Testis (tissue), 2 donors: ENCODE measurements at regions not wholly inside any gene's neighbourhood (a gene's known extent, or its start where the extent isn't known, plus 50 kb on each side); places are given as distances from the start of the nearest gene placed in this dataset.

Experiments
- DNase-seq: peaks from one replicate; pipeline ENCODE4 v3.0.0-alpha.2; 2019
- H3K27ac ChIP-seq, 2 donors: fragments of 200-600 bp; sonication (generic); one replicate each; pipeline ENCODE4 v1.5.1; 2019
- H3K27me3 ChIP-seq: fragments of 200-600 bp; sonication (generic); one replicate; pipeline ENCODE4 v1.5.1; 2019
- H3K36me3 ChIP-seq: fragments of 200-600 bp; sonication (generic); one replicate; pipeline ENCODE4 v1.5.1; 2017; ENCODE audit warnings: low read depth; ENCODE audit errors: missing control alignments
- H3K4me1 ChIP-seq: fragments of 200-600 bp; sonication (generic); one replicate; pipeline ENCODE4 v1.5.1; 2019
- H3K4me3 ChIP-seq, 2 donors: fragments of 200-600 bp; sonication (generic); one replicate each; pipeline ENCODE4 v1.5.1; 2017 to 2019
- H3K9me3 ChIP-seq: fragments of 200-600 bp; sonication (generic); one replicate; pipeline ENCODE4 v1.5.1; 2017
- CTCF ChIP-seq, 3 experiments: fragments of 450-650 bp in 2 of 3; fragments of 200-600 bp in 1 of 3; sonication (generic) in 1 of 3; IDR thresholded peaks; one replicate each; pipeline ENCODE4 v1.5.1; 2016 to 2019; ENCODE audit warnings: antibody characterized with exemption in 3 of 3, mild to moderate bottlenecking in 2 of 3, moderate library complexity in 1 of 3
- POLR2A ChIP-seq: fragments of 450-650 bp; IDR thresholded peaks from one replicate; pipeline ENCODE4 v1.6.1; 2017; ENCODE audit warnings: antibody characterized with exemption, mild to moderate bottlenecking, moderate library complexity
- WGBS, 2 donors: methylation state at CpG; one replicate each; pipeline ENCODE4 v1.1.5; 2018; 5-methylcytosine and 5-hydroxymethylcytosine counted together
- intact Hi-C: fragments of 100-400 bp; cut with DNase I; formaldehyde crosslinking; loops from one replicate; pipeline ENCODE4 v1.15.1; 2023; ENCODE audit warnings: low total_unique reads

DNA sequence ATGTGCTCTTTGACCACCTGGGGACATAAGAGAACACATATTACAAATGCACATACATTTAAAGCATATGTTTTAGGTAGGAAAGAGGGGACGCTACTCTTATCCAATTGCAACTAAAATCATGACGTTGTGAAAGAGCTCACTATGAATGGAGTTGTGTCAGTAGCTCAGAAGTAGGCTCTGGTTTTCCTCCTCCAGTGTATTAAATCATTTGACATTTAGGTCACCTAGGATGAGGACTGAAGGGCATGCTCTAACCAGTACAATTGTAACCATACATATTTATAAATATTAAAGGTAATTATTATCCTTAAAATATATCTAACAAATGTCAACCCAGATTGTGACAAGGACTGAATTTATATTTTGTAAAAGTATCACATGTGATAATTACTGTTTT is 389.0 kb downstream of the KLF12 start:
- no peaks in the 10 kb centered on the region for H3K9me3 ChIP-seq
- H3K27me3 ChIP-seq, result no peaks in the 10 kb centered on the region
- 87 to 88% methylated on average over 2 of the region's 2 CpGs for WGBS, 2 donors
- no peak for DNase-seq
- no peaks in the 10 kb centered on the region for H3K4me1 ChIP-seq
- intact Hi-C loops, result no loop called here
- no peak for TF ChIP-seq CTCF (IDR thresholded peaks at IDR 0.05)
- TF ChIP-seq POLR2A, result no peak
- no peaks in the 10 kb centered on the region for H3K36me3 ChIP-seq
- H3K4me3 ChIP-seq, result no peak overlapping the region
- no peak overlapping the region for H3K27ac ChIP-seq

DNA sequence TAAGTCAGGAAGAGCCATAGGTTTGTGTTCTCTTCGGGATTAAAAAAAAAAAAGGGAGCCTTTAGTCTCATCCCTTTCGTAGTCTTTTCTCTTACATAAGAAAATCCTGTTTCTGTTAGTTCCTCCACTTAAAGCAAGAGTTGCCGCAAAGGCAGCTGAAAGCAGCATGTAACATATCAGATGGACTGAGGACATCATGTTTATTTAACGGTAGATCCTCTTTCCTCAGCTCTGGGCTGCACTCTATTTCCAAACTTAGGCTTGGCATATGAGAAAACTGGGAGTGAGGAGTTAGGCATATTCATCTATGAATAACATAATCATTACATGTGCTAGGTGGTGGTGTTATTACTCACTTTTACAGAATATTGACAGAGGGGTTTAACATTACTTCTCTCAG is 391.2 kb downstream of the KLF12 start:
- Histone ChIP-seq H3K27me3 (no peaks in the 10 kb centered on the region), H3K27ac (no peak overlapping the region), H3K9me3 (no peaks in the 10 kb centered on the region), H3K4me3 (no peak overlapping the region), H3K4me1 (no peaks in the 10 kb centered on the region), H3K36me3 (no peaks in the 10 kb centered on the region)
- no peak for DNase-seq
- no peak for TF ChIP-seq POLR2A
- no peak for TF ChIP-seq CTCF (IDR thresholded peaks at IDR 0.05)
- WGBS, 2 donors, result 66 to 72% methylated on average over 4 of the region's 4 CpGs
- intact Hi-C loops, result no loop called here

GRCh38 chr13:73741742-73742141 is 392.5 kb downstream of the KLF12 start:
- Histone ChIP-seq H3K4me3 (no peak overlapping the region), H3K27me3 (no peaks in the 10 kb centered on the region), H3K9me3 (no peaks in the 10 kb centered on the region), H3K4me1 (no peaks in the 10 kb centered on the region), H3K36me3 (no peaks in the 10 kb centered on the region), H3K27ac (no peak overlapping the region)
- TF ChIP-seq POLR2A, result no peak
- no peak for TF ChIP-seq CTCF (IDR thresholded peaks at IDR 0.05)
- intact Hi-C loops, result no loop called here
- no peak for DNase-seq
- 86 to 90% methylated on average over 3 of the region's 3 CpGs for WGBS, 2 donors

- Histone ChIP-seq H3K9me3 (no peaks in the 10 kb centered on the region), H3K36me3 (no peaks in the 10 kb centered on the region), H3K4me3 (no peak overlapping the region), H3K27ac (no peak overlapping the region), H3K27me3 (no peaks in the 10 kb centered on the region), H3K4me1 (no peaks in the 10 kb centered on the region)
- intact Hi-C loops, result no loop called here
- 59 to 60% methylated on average over 8 of the region's 8 CpGs for WGBS, 2 donors
- TF ChIP-seq CTCF (IDR thresholded peaks at IDR 0.05), result no peak
- no peak for DNase-seq
Measured at GRCh38 chr13:73741111-73741510, 393.1 kb downstream of the KLF12 start.

DNA sequence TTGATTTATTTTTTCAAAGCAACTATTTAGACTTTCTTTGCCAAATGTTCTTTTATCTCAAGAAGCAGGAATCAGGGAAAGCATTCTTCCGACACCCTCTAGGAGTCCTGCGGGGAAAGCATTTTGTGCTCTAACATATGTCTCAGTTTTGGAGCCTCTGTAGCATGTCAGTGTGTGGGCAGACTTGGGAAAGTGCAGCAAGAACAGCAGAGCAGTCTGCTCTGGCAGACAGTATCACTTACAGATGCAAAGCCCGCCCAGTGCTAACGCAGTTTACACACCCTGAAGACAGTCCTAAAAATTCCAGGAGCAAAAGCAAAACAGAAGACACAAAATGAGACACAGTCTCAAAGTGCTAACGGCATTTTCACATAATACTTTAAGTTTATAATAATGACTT is 393.5 kb downstream of the KLF12 start:
- intact Hi-C loops, result no loop called here
- no peak for TF ChIP-seq CTCF (IDR thresholded peaks at IDR 0.05)
- TF ChIP-seq POLR2A, result no peak
- Histone ChIP-seq H3K4me1 (no peaks in the 10 kb centered on the region), H3K4me3 (no peak overlapping the region), H3K9me3 (no peaks in the 10 kb centered on the region), H3K27ac (no peak overlapping the region), H3K36me3 (no peaks in the 10 kb centered on the region), H3K27me3 (no peaks in the 10 kb centered on the region)
- 53 to 66% methylated on average over 5 of the region's 5 CpGs for WGBS, 2 donors
- peak; percentile 22 for DNase-seq
